T-helper 1 cell treated with Interleukin-12 subunit alpha and Interleukin-12 subunit beta and Interleukin-4 antibody, amounts not matched to agents 30 ng/mL and 1 ng/mL, for 36 hours (primary cell): ENCODE measurements at regions not wholly inside any gene's neighbourhood (a gene's known extent, or its start where the extent isn't known, plus 50 kb on each side); places are given as distances from the start of the nearest gene placed in this dataset.

Experiments used
- intact Hi-C: fragments of 100-400 bp; cut with micrococcal nuclease; formaldehyde crosslinking; loops from one replicate; pipeline ENCODE4 v1.15.1; 2024

DNA sequence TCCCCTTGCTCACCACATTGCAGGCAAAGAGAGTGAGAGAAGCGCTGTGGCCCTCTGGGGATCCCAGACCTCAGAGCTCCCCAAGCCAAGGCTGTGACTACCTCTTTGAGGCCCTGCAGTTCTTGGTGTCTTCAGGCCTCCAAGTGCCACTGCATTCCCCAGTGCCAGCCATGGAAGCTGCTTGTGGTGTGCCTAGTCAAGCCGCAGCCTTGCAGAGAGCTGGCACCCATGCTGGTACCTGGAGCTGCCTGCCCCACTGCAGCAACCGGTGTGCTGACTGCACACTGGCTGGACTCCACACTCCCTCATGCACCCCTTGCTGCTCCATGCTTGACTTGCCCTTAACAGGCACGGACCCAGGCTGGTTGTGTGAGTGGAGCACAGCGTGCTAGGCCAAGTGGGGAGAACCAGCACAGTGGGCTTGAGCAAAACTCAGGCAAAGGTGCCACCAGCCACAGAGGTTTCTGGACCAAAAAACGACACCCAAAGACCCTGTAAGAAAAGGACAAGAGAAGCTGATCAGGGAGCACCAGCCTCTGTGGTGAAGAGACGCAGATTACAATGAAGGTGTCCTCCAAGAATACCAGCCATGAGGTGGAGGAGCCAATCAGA lies 113.5 kb upstream of the TMEM18 start:
- intact Hi-C loops, result no loop called here

DNA sequence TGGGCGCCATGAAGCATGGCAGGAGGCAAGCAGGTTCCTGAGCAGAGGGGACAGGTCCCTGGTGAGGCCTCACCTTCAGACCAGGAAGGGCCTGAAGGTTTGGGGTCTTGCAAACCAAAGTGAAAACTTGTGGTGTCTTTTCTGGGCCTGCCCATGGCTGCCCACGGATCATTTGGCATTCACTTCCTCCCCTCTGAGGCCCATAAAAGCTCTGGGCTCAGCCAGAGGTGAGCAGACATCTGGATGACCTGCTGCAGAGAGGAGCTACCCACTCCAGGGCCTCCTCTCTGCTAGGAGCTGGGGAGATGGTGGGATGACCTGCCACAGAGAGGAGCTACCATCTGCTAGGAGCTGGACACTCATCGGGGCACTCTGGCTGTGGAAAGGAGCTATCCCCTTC lies 112.9 kb upstream of the TMEM18 start:
- intact Hi-C loops, result no loop called here

DNA sequence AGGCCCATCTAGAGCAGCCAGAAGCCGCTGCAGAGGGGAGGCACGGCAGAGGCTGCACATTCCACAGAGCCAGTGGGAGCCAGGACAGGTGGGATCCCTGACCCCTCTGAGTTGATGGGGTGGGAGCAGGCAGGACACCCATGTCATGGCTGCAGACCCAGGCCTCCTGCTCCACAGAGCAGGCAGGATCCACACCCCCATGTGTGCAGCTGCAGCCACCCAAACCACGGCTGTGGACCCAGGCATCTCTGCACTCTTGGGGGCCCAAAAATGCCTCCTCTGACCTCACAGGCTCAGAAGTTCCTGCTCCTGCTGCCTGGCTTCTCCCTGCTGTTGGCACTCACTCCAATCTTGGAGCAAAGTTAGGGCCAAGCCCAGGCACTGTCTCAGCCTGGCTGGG lies 112.3 kb upstream of the TMEM18 start:
- intact Hi-C loops, result no loop called here

DNA sequence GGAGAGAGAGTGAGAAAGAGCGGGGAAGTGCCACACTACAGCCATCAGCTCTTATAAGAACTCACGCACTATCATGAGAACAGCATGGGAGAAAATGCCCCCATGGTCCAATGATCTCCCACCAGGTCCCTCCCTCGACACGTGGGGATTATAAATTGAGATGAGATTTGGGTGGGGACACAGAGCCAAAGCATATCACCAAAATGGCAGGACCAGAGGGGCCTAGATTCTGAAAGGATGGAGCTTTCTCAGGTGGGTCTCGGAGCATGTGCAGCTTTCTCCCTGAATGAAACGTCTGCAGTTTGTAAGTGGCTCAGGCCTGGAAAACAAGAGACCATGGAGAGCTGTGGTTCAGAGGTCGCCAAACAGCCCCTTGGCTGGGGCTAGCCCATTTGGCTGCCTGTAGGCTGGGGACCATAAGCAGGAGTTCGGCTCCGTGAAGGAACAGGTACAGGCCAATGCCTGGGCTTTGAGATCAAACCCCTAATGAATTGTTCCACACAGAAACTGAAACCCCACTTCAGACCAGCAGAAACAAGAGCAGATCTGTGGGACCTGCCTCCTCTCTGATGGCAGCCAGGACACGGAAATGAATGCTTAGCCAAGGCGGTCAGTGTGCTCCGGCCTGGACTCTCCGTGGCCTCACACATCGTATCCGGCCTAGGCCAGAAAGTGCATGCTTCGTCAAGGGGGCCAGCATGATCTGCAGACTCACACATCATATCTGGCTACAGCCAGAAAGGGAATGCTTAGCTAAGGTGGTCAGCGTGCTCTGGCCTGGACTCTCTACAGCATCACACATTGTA lies 111.2 kb upstream of the TMEM18 start:
- intact Hi-C loops, result no loop called here

DNA sequence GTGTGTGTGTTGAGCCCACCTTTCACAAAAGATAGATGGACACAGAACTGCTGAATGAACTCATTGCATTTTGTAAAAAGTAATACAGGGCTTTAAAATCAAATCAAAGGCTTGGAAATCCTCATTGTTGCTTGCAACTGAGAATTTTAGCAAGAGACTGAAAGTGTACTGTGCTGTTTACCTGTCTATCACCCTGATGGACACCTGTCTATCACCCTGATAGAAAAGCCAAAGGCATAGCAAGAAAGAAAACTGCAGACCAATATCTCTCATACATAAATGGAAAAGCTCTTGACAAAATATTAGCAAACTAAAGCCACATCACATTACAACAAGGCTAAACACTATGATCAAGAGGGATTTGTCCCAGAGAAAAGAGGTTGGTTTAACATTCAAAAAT lies 107.5 kb upstream of the TMEM18 start:
- intact Hi-C loops, result no loop called here

DNA sequence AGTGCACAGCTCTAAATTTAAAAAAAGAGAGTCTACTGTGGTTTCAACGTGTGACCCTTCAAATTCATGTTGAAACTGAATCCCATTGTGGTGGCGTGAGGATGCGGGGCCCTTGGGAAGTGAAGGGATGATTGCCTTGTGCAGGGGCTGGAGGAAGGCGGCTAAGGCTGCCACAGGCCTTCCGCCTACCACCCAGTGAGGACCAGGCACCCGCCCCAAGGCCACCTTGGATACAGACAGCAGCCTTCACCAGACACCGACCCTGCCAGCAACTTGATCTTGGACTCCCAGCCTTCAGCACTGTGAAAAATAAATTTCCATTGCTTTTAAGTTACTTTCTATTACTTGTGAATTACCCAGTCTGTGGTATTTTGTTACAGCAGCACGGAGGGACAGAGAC lies 103.4 kb upstream of the TMEM18 start:
- intact Hi-C loops, result no loop called here

DNA sequence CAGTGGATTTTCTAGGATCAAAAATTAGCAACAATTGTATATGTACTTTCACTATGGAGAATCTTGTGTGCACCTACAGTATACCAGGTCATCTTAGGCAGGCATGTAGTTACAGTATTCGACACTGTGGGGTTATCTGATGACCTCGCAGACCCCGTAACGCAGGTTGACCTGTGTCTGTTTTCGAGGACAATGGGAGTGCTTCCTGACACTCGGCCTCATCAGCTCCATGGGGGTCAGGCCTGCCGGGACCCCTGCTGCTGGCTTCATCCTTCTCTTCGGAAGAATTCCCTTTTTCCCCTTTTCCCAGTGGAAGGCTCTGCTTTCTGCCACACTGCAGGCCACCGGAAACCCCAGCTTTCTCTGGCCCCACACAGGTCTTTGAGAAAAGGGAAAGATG lies 102.8 kb upstream of the TMEM18 start:
- intact Hi-C loops, result no loop called here

DNA sequence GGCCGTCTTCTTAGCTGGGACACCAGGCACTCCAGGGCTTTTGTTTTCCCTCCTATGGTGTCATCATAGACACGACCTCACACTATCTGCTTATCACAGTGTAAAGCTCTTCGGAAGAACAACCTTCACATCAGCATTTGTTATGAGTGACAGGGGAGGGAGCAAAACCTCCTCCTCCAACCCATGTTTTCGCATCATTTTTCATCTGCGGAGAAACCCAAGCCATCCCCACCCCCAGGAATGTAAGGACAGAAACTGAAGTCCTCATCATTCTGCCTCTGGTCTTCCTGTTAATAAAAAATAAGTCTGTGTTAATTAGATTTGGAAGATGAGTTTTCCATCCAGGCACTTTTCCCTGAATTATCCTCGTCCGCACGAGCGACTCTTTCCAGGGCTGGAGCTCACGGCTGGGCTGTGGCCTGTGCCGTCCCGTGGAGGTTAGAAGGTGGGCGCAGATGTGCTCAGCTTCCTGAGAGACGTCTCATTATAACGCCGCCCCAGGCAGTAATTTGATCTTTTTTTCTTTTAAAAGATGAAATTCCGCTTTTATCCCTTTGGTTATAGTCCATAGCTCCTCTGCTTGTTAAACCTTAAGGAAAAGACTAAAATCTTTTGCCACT lies 101.6 kb upstream of the TMEM18 start:
- intact Hi-C loops, result no loop called here

DNA sequence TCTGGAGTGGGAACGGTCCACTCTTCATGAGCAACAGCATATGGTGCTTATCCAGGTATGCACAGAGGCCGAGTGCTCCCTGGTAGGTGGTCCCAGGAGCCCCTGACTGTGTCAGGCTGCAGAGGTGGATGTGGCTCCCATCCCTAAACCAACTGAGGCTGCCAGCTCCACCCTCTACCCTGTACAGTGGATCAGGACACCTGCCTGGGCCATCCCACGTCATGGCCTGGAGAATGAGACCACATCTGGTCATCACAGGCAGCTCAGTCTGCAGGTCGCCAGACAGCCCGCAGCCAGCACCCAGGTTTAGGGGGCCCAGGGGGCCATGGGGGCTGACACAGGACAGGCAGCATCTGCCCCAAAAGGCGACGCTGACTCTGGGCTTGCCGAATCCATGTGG lies 100.3 kb upstream of the TMEM18 start:
- intact Hi-C loops, result no loop called here

DNA sequence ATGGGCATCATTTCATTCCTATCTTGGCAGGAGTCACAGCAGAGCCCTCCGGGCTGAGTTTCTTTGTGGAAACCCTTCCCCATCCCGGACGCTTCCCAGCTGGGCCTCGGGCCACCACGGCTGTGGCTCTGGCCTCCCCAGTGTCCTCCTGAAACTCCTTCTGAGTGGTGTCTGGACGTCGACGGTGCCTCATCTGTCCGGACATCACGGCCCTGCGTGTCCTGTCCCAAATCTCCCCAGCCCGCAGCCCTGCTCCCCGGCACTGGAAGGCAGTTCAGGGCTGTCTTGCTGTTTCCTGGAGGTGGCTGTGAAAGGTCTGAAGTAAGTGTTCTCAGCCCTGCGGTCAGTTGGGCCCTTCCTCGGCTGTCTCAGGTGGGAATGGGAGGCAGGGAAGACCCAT lies 99.8 kb upstream of the TMEM18 start:
- intact Hi-C loops, result no loop called here

DNA sequence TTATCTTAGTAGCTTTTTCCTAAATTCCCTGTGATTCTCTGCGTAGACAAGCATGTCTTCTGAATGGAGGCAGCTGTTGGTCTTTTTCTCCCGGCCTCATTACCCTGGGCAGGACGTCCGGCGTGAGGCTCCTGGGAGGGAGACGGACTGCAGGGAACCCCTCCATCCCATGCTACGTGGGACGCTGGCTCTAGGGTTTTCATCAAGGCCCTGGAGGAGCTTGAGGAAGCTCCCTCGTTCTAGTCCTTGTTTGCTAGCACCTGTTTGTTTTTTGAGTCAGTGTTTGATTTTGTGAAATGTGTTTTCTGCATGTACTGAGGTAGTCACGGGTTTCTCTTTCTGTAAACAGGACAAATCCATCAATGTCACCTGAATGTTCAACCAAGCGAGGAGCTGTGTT lies 99.3 kb upstream of the TMEM18 start:
- intact Hi-C loops, result no loop called here

DNA sequence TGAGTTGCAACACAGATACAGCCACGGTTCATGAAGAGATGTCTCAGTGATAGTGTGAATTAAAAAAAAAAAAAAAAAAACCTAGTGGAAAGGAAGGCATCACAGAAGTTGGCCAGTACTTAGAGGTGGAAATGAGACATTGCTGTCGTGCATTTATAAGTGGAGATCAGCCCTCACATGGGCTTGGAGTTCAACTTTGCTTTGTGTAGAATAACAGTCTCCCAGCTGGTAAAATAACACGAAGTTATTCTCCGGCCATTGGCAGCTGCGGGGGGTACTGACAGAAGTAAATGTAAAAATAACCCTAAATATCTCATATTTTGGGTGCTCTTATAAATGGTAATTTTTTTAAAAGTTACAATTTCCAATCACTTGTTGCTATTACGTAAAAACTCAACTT lies 98.8 kb upstream of the TMEM18 start:
- intact Hi-C loops, result no loop called here

DNA sequence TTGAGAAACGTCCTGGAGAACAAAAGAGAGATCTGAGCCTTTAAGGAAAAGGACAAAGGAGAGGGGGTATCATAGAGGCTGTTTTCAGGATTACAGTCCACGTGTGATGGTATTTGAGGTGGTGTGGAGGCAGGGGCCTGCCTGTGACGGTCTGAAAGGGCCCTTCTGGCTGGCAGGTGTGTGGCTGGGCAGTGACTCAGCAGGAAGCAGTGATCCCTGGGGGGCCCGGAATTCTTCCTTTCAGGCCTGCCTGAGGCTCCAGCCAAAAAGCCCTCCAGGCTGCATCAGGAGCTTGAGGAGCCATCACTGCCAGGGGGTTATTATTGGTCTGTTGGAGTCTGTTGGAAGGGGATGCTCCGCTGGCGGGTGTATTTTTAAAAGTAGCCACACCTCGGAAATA lies 97.2 kb upstream of the TMEM18 start:
- intact Hi-C loops, result no loop called here

DNA sequence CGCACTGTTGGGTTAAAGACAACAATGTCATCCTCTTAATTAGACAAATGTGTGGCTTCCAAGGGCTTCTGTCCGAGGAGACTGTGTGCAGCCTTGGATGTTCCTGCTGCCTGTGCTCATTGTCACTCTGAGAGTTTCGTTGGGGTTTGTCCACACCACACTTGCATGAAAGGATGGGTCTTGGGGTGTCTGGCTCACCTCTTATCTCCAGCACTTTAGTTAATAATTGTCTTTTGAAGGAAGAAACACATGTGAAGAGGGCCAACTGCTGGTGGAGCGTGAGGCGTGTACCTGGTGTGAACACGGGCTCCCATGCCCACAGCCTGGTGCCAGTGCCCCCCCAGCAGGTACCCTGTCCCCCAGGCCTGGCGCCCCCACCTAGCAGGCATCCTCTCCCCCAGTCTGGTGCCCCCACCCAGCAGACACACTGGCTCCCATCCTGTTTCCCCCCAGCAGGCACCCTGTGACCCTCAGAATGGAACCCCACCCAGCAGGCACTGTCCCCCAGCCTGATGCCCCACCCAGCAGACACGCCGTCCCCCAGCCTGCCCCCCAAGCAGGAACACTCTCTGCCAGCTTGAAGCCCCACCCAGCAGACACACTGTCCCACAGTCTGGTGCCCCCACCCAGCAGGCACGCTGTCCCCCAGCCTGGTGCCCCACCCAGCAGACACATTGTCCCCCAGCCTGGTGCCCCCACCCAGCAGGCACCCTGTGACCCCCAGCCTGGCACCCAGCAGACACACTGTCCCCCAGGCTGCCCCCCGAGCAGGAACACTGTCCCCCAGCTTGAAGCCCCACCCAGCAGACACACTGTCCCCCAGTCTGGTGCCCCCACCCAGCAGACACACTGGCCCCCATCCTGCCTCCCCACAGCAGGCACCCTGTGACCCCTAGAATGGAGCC lies 96.3 kb upstream of the TMEM18 start:
- intact Hi-C loops, result no loop called here

DNA sequence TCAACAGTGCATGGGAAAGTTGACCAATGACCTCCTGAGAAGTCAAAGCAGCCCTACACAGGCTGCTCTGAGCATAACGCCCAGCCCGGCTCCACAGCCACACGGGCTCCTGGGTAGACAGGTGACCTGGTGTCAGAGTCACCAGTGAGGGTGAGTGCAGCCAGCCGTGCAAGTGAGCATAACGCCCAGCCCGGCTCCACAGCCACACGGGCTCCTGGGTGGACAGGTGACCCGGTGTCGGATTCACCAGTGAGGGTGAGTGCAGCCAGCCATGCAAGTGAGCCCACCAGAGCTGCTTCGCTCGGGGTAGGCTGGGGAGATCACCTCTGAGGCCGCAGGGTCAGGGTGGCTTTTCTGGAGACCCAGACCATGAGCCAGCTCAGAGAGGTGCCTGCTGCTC lies 94.3 kb upstream of the TMEM18 start:
- intact Hi-C loops, result no loop called here

DNA sequence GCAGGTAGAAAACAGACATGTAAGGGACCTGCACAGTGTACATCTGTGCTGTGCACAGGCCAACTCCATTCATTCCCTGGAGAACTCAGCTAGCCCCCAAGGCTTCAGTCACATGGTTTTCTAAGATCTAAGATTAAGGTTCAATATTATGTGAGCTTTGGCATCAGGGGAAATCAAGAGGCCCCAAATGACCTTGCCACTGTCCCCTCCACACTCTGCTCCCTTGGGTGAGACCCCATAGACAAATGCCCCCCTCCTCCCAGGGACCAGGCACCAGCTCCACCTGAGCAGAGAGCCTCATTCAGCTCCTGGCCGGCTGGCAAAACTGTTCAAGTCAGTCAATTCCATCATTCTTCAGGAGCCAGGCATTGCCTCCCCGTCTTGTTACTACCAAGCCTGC lies 93.6 kb upstream of the TMEM18 start:
- intact Hi-C loops, result no loop called here

DNA sequence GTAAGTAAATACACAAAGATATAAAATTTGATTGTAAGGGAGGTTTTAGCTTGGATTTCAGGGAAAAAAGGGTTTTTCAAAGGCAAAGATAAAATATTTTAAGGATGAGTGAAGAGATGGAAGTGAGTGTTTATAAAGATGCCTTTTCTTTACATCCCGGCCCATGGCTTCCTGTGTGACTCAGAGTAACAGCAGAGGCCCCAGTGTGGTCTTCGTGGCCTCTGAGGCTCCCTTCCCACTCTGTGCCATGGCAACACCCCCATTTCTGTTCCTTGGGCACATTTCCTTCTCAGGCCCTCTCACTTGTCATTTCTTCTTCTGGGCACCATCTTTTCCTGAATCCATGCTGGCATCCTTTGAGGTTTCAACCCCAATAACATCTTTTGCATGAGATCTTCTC lies 92.6 kb upstream of the TMEM18 start:
- intact Hi-C loops, result no loop called here

DNA sequence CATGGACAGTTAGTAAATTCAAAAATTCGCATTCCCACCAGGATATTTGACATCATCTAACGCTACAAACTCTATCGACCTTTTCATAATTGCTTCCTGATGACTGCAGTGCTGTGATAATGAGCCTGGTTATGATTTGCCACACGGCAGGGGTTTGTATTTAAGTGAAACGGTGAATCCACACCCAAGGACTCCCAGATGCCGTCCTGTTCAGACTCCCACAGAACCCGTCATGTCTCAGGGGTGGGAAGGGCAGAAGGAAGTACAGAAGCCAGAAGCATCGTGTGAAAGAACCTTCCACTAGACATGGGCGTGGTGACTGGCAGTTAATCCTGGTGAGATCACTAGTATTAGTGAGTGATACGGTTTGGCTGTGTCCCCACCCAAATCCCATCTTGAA lies 91.2 kb upstream of the TMEM18 start:
- intact Hi-C loops, result no loop called here

DNA sequence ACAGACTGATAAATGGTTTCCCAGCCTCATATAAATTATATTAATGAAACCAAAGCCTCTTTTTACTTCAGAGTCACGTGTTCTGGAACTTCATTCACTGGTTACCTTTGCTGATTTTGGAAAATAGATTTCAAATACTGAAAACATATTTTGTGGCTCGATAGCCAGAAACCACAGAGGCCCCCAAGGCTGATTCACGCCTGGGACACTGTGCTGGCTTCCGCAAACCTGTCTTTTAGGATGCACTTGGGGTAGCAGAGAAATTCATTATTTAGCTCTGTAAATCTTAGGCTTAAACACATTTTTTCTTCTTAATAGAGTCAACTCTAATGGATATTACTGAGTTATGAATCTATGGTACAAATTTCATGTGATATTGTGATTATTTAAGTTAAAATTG lies 90.7 kb upstream of the TMEM18 start:
- intact Hi-C loops, result no loop called here

DNA sequence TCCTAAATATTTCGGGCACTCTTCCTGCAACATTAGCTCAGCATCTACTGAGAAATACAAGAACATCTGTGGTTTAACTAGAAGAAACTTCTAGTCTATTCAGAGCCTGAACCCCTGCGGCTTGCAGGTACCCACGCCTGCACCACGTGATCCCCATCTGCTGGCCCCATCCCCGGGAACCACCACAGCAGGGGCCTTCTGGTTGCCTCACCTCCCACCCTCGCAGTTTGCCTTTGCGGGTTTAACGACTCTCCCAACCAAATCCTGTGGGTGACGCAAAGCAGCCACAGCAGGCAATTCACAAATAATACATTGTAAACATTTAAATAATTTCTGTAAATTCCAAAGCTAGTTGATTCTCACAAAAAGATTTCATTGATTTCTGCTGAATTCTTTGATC lies 90.2 kb upstream of the TMEM18 start:
- intact Hi-C loops, result no loop called here

DNA sequence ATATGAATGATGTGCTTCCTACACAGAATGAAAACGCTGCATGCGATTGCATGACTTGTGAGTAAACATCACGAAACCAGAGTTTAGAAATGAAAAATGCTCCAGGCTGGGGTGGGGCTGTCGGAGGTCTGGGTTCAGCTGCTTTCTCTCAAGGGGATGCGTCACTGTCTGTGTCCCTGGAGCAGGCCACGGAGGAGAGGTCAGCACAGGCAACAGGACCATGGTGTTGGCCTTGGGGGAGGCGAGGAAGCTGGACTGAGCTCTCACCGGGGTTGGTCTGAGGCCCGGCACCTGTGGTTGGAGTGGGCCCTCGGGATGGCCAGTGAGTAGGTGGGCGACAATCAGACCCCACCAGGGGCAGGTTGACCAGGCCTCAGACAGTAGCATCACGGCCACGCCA lies 89.0 kb upstream of the TMEM18 start:
- intact Hi-C loops, result no loop called here

DNA sequence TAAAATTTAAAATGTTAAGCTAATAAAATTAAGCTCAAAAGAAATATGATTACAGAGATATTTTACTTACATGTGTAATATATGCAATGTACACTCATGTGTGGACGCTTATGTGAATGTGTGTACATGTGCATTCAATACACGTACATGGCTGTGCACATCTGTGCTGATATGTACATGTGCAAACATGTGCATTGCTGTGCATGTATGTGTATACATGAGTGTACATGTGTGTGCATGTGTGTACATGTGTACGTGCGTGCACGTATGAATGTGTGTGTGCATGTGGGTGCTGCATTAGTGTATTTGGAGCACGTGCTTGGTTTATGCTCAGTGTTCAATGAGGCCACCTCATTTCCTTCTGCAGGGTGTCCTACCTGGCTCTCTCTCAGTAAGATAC lies 88.2 kb upstream of the TMEM18 start:
- intact Hi-C loops, result no loop called here
